ENCODE measurements at regions not wholly inside any gene's neighbourhood (a gene's known extent, or its start where the extent isn't known, plus 50 kb on each side); places are given as distances from the start of the nearest gene placed in this dataset.

GRCh38 chr13:105365021-105365550 lies 1170.4 kb downstream of the EFNB2 start:
- Histone ChIP-seq H3K4me1 (ENCODE audit: insufficient read depth, low read length) (0 out of 2 replicates have a peak, but pooled peaks cover 5% of the 10 kb centered on the region), H3K36me3 (ENCODE audit: insufficient read depth, low read length) (no peaks in the 10 kb centered on the region), H3K9ac (ENCODE audit: low read depth, low read length) (no peak overlapping the region), H3K9me3 (ENCODE audit: control insufficient read depth, insufficient read depth, low read length) (no peaks in the 10 kb centered on the region)

GRCh38 chr13:105364191-105364590 lies 1171.3 kb downstream of the EFNB2 start:
- no peaks in the 10 kb centered on the region for H3K36me3 ChIP-seq (ENCODE audit: insufficient read depth, low read length)
- H3K4me1 ChIP-seq (ENCODE audit: insufficient read depth, low read length), result 0 out of 2 replicates have a peak, but pooled peaks cover 5% of the 10 kb centered on the region
- no peak overlapping the region for H3K9ac ChIP-seq (ENCODE audit: low read depth, low read length)
- H3K9me3 ChIP-seq (ENCODE audit: control insufficient read depth, insufficient read depth, low read length), result no peaks in the 10 kb centered on the region

GRCh38 chr13:105363261-105364190 lies 1171.9 kb downstream of the EFNB2 start:
- Histone ChIP-seq H3K4me1 (ENCODE audit: insufficient read depth, low read length) (0 out of 2 replicates have a peak, but pooled peaks cover 5% of the 10 kb centered on the region), H3K9ac (ENCODE audit: low read depth, low read length) (no peak overlapping the region), H3K36me3 (ENCODE audit: insufficient read depth, low read length) (no peaks in the 10 kb centered on the region), H3K9me3 (ENCODE audit: control insufficient read depth, insufficient read depth, low read length) (no peaks in the 10 kb centered on the region)

- no peaks in the 10 kb centered on the region for H3K9me3 ChIP-seq (ENCODE audit: control insufficient read depth, insufficient read depth, low read length)
- no peak overlapping the region for H3K9ac ChIP-seq (ENCODE audit: low read depth, low read length)
- no peaks in the 10 kb centered on the region for H3K4me1 ChIP-seq (ENCODE audit: insufficient read depth, low read length)
- no peaks in the 10 kb centered on the region for H3K36me3 ChIP-seq (ENCODE audit: insufficient read depth, low read length)
These were observed 1181.8 kb downstream of the EFNB2 start for GRCh38 chr13:105353654-105354053.

GRCh38 chr13:105349082-105349723 lies 1186.3 kb downstream of the EFNB2 start:
- Histone ChIP-seq H3K36me3 (ENCODE audit: insufficient read depth, low read length) (no peaks in the 10 kb centered on the region), H3K9me3 (ENCODE audit: control insufficient read depth, insufficient read depth, low read length) (no peaks in the 10 kb centered on the region), H3K4me1 (ENCODE audit: insufficient read depth, low read length) (no peaks in the 10 kb centered on the region), H3K9ac (ENCODE audit: low read depth, low read length) (no peak overlapping the region)

- Histone ChIP-seq H3K4me1 (ENCODE audit: insufficient read depth, low read length) (no peaks in the 10 kb centered on the region), H3K9ac (ENCODE audit: low read depth, low read length) (no peak overlapping the region), H3K9me3 (ENCODE audit: control insufficient read depth, insufficient read depth, low read length) (no peaks in the 10 kb centered on the region), H3K36me3 (ENCODE audit: insufficient read depth, low read length) (no peaks in the 10 kb centered on the region)
These were observed 1189.2 kb downstream of the EFNB2 start for GRCh38 chr13:105346141-105346775.

- no peaks in the 10 kb centered on the region for H3K4me1 ChIP-seq (ENCODE audit: insufficient read depth, low read length)
- no peaks in the 10 kb centered on the region for H3K36me3 ChIP-seq (ENCODE audit: insufficient read depth, low read length)
- no peak overlapping the region for H3K9ac ChIP-seq (ENCODE audit: low read depth, low read length)
- no peaks in the 10 kb centered on the region for H3K9me3 ChIP-seq (ENCODE audit: control insufficient read depth, insufficient read depth, low read length)
These were observed 1189.7 kb downstream of the EFNB2 start for GRCh38 chr13:105345730-105346129.

- Histone ChIP-seq H3K36me3 (ENCODE audit: insufficient read depth, low read length) (no peaks in the 10 kb centered on the region), H3K9ac (ENCODE audit: low read depth, low read length) (no peak overlapping the region), H3K4me1 (ENCODE audit: insufficient read depth, low read length) (no peaks in the 10 kb centered on the region), H3K9me3 (ENCODE audit: control insufficient read depth, insufficient read depth, low read length) (no peaks in the 10 kb centered on the region)
These were observed 1190.3 kb downstream of the EFNB2 start for GRCh38 chr13:105345131-105345530.

- Histone ChIP-seq H3K4me1 (ENCODE audit: insufficient read depth, low read length) (no peaks in the 10 kb centered on the region), H3K36me3 (ENCODE audit: insufficient read depth, low read length) (no peaks in the 10 kb centered on the region), H3K9ac (ENCODE audit: low read depth, low read length) (no peak overlapping the region), H3K9me3 (ENCODE audit: control insufficient read depth, insufficient read depth, low read length) (no peaks in the 10 kb centered on the region)
These were observed 1192.2 kb downstream of the EFNB2 start for GRCh38 chr13:105343134-105343806.

- Histone ChIP-seq H3K9me3 (ENCODE audit: control insufficient read depth, insufficient read depth, low read length) (no peaks in the 10 kb centered on the region), H3K36me3 (ENCODE audit: insufficient read depth, low read length) (no peaks in the 10 kb centered on the region), H3K9ac (ENCODE audit: low read depth, low read length) (no peak overlapping the region), H3K4me1 (ENCODE audit: insufficient read depth, low read length) (no peaks in the 10 kb centered on the region)
These were observed 1193.1 kb downstream of the EFNB2 start for GRCh38 chr13:105342281-105342820.

GRCh38 chr13:105341758-105342157 lies 1193.7 kb downstream of the EFNB2 start:
- Histone ChIP-seq H3K9ac (ENCODE audit: low read depth, low read length) (no peak overlapping the region), H3K36me3 (ENCODE audit: insufficient read depth, low read length) (no peaks in the 10 kb centered on the region), H3K4me1 (ENCODE audit: insufficient read depth, low read length) (no peaks in the 10 kb centered on the region), H3K9me3 (ENCODE audit: control insufficient read depth, insufficient read depth, low read length) (no peaks in the 10 kb centered on the region)

- Histone ChIP-seq H3K9me3 (ENCODE audit: control insufficient read depth, insufficient read depth, low read length) (no peaks in the 10 kb centered on the region), H3K4me1 (ENCODE audit: insufficient read depth, low read length) (no peaks in the 10 kb centered on the region), H3K36me3 (ENCODE audit: insufficient read depth, low read length) (no peaks in the 10 kb centered on the region), H3K9ac (ENCODE audit: low read depth, low read length) (no peak overlapping the region)
These were observed 1194.2 kb downstream of the EFNB2 start for GRCh38 chr13:105341256-105341655.

- no peaks in the 10 kb centered on the region for H3K9me3 ChIP-seq (ENCODE audit: control insufficient read depth, insufficient read depth, low read length)
- H3K4me1 ChIP-seq (ENCODE audit: insufficient read depth, low read length), result no peaks in the 10 kb centered on the region
- H3K9ac ChIP-seq (ENCODE audit: low read depth, low read length), result no peak overlapping the region
- no peaks in the 10 kb centered on the region for H3K36me3 ChIP-seq (ENCODE audit: insufficient read depth, low read length)
These were observed 1195.3 kb downstream of the EFNB2 start for GRCh38 chr13:105340061-105340606.
